ENCODE measurements at regions not wholly inside any gene's neighbourhood (a gene's known extent, or its start where the extent isn't known, plus 50 kb on each side); places are given as distances from the start of the nearest gene placed in this dataset.
"Not testable (repeated sequence)": the region's sequence is repeated elsewhere in the genome, so short reads cannot be mapped to it uniquely, and the experiment has no call there.

GRCh38 chr15:20420710-20421109 lies 120.9 kb downstream of the GOLGA6L6 start:
- TF ChIP-seq CTCF (IDR thresholded peaks at IDR 0.05; ENCODE audit: insufficient read depth, low read depth, low read length); EZH2 (IDR thresholded peaks at IDR 0.05; ENCODE audit: insufficient read depth, low read length): not testable (repeated sequence)
